ENCODE measurements at regions not wholly inside any gene's neighbourhood (a gene's known extent, or its start where the extent isn't known, plus 50 kb on each side); places are given as distances from the start of the nearest gene placed in this dataset.
"Not testable (repeated sequence)": the region's sequence is repeated elsewhere in the genome, so short reads cannot be mapped to it uniquely, and the experiment has no call there.

DNA sequence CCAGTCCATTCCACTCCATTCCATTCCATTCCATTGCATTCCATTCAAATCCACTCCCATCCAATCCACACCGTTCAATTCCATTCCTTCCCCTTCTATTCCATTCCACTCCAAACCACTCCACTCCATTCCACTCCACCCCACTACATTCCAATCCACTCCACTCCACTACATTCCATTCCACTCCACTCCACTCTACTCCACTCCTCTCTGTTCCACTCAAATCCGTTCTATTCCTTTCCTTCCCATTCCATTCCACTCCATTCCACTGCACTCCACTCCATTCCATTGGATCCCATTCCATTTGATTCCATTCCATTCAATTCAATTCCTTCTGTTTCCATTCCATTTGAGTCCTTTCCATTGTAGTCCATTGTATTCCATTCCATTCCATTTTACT, 2568.3 kb upstream of the TPTE start:
- intact Hi-C loops (cut with DNase I; ENCODE audit: low total_unique reads), result no loop called here
- no peak overlapping the region for H3K4me3 ChIP-seq (ENCODE audit: low read depth, poor library complexity, severe bottlenecking)
- 45 to 56% methylated on average over 2 of the region's 2 CpGs for WGBS, 2 donors
- no peak for DNase-seq (ENCODE audit: low spot score in 2 of 2)
- no peak for TF ChIP-seq POLR2A (IDR thresholded peaks at IDR 0.05)
- TF ChIP-seq, protein P1, sequence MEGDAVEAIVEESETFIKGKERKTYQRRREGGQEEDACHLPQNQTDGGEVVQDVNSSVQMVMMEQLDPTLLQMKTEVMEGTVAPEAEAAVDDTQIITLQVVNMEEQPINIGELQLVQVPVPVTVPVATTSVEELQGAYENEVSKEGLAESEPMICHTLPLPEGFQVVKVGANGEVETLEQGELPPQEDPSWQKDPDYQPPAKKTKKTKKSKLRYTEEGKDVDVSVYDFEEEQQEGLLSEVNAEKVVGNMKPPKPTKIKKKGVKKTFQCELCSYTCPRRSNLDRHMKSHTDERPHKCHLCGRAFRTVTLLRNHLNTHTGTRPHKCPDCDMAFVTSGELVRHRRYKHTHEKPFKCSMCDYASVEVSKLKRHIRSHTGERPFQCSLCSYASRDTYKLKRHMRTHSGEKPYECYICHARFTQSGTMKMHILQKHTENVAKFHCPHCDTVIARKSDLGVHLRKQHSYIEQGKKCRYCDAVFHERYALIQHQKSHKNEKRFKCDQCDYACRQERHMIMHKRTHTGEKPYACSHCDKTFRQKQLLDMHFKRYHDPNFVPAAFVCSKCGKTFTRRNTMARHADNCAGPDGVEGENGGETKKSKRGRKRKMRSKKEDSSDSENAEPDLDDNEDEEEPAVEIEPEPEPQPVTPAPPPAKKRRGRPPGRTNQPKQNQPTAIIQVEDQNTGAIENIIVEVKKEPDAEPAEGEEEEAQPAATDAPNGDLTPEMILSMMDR (IDR thresholded peaks at IDR 0.05), result no peak

GRCh38 chr21:7955358-7956073, 2565.9 kb upstream of the TPTE start:
- DNase-seq (ENCODE audit: low spot score in 2 of 2); H3K4me3 ChIP-seq (ENCODE audit: low read depth, poor library complexity, severe bottlenecking); intact Hi-C loops (cut with DNase I; ENCODE audit: low total_unique reads): not testable (repeated sequence)
- 74 to 80% methylated on average over 20 of the region's 20 CpGs for WGBS, 2 donors

DNA sequence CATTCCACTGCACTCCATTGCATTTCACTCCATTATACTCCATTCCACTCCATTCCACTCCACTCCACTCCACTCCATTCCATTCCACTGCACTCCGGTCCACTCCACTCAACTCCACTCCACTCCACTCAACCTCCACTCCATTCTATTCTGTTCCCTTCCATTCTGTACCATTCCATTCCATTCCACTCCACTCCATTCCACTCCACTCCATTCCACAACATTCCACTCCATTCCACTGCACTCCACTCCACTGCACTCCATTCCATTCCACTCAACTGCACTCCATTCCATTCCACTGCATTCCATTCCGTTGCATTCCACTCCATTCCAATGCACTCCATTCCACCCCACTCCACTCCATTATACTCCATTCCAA, 2565.3 kb upstream of the TPTE start:
- intact Hi-C loops (cut with DNase I; ENCODE audit: low total_unique reads); DNase-seq (ENCODE audit: low spot score in 2 of 2); H3K4me3 ChIP-seq (ENCODE audit: low read depth, poor library complexity, severe bottlenecking): not testable (repeated sequence)
- WGBS, 2 donors, result 48 to 59% methylated on average over 2 of the region's 2 CpGs

- 55 to 69% methylated on average over 5 of the region's 5 CpGs for WGBS, 2 donors
- DNase-seq (ENCODE audit: low spot score in 2 of 2); intact Hi-C loops (cut with DNase I; ENCODE audit: low total_unique reads); H3K4me3 ChIP-seq (ENCODE audit: low read depth, poor library complexity, severe bottlenecking): not testable (repeated sequence)
Observed at GRCh38 chr21:7956998-7957712, 2564.2 kb upstream of the TPTE start.

- H3K4me3 ChIP-seq (ENCODE audit: low read depth, poor library complexity, severe bottlenecking), result no peak overlapping the region
- no peak for DNase-seq (ENCODE audit: low spot score in 2 of 2)
- intact Hi-C loops (cut with DNase I; ENCODE audit: low total_unique reads), result no loop called here
- 21 to 22% methylated on average over 2 of the region's 2 CpGs for WGBS, 2 donors
- no peak for TF ChIP-seq POLR2A (IDR thresholded peaks at IDR 0.05)
- TF ChIP-seq, protein P1 (IDR thresholded peaks at IDR 0.05), result no peak
Observed at GRCh38 chr21:7957713-7958064, 2563.7 kb upstream of the TPTE start.
